Astrocyte (in vitro differentiated cells and primary cell): ENCODE measurements at regions not wholly inside any gene's neighbourhood (a gene's known extent, or its start where the extent isn't known, plus 50 kb on each side); places are given as distances from the start of the nearest gene placed in this dataset.

Source experiments
- DNase-seq: peaks from one replicate; pipeline ENCODE4 v3.0.0-alpha.2; 2010; ENCODE audit warnings: low read depth
- FAIRE-seq: peaks from 2 replicates; lab custom pipeline; 2011; peaks lifted over from hg19 to GRCh38; lab: Jason Lieb, UNC
- H2AFZ ChIP-seq: 2 replicates; pipeline ENCODE4 v1.6.0; 2012; ENCODE audit warnings: low read depth, low read length, inconsistent platforms
- H3K27ac ChIP-seq: 2 replicates; pipeline ENCODE4 v1.5.1; 2011; ENCODE audit warnings: low read depth, low read length, inconsistent platforms
- H3K27me3 ChIP-seq: 2 replicates; pipeline ENCODE4 v1.6.0; 2011; ENCODE audit warnings: low read length, inconsistent platforms; ENCODE audit not compliant: insufficient read depth
- H3K36me3 ChIP-seq: 2 replicates; pipeline ENCODE4 v1.5.1; 2011; ENCODE audit warnings: low read length, inconsistent platforms; ENCODE audit not compliant: insufficient read depth
- H3K4me1 ChIP-seq: 2 replicates; pipeline ENCODE4 v1.5.1; 2011; ENCODE audit warnings: low read length, inconsistent platforms; ENCODE audit not compliant: insufficient read depth
- H3K4me2 ChIP-seq: 2 replicates; pipeline ENCODE4 v1.6.0; 2012; ENCODE audit warnings: low read length, inconsistent platforms
- H3K4me3 ChIP-seq: 2 replicates; pipeline ENCODE4 v1.5.1; 2011; ENCODE audit warnings: low read depth, mild to moderate bottlenecking, low read length, inconsistent platforms; ENCODE audit not compliant: insufficient read depth
- H3K79me2 ChIP-seq: 2 replicates; pipeline ENCODE4 v1.6.0; 2012; ENCODE audit warnings: mild to moderate bottlenecking, low read length, inconsistent platforms; ENCODE audit not compliant: insufficient read depth
- H3K9ac ChIP-seq: 2 replicates; pipeline ENCODE4 v1.6.0; 2012; ENCODE audit warnings: mild to moderate bottlenecking, low read length, inconsistent platforms
- H3K9me3 ChIP-seq: 2 replicates; pipeline ENCODE4 v1.5.1; 2012; ENCODE audit warnings: low read depth, mild to moderate bottlenecking, low read length, inconsistent platforms; ENCODE audit not compliant: insufficient read depth
- H4K20me1 ChIP-seq: 2 replicates; pipeline ENCODE4 v1.6.0; 2012; ENCODE audit warnings: low read length, inconsistent platforms; ENCODE audit not compliant: insufficient read depth
- H3K27ac Mint-ChIP-seq: one replicate; pipeline ENCODE4 v1.8.0; 2021; ENCODE audit warnings: mild to moderate bottlenecking, mixed read lengths; ENCODE audit not compliant: unreplicated experiment
- H3K27me3 Mint-ChIP-seq: one replicate; pipeline ENCODE4 v1.8.0; 2021; ENCODE audit warnings: low read depth, mixed read lengths; ENCODE audit not compliant: unreplicated experiment
- H3K36me3 Mint-ChIP-seq: one replicate; pipeline ENCODE4 v1.8.0; 2021; ENCODE audit warnings: low read depth, mixed read lengths; ENCODE audit not compliant: unreplicated experiment
- H3K4me1 Mint-ChIP-seq: one replicate; pipeline ENCODE4 v1.8.0; 2021; ENCODE audit warnings: low read depth, mixed read lengths; ENCODE audit not compliant: unreplicated experiment
- H3K4me3 Mint-ChIP-seq: one replicate; pipeline ENCODE4 v1.8.0; 2021; ENCODE audit warnings: mild to moderate bottlenecking, moderate library complexity, mixed read lengths; ENCODE audit not compliant: unreplicated experiment
- H3K9me3 Mint-ChIP-seq: one replicate; pipeline ENCODE4 v1.8.0; 2021; ENCODE audit warnings: mild to moderate bottlenecking, mixed read lengths; ENCODE audit not compliant: unreplicated experiment
- CTCF ChIP-seq: IDR thresholded peaks from 2 replicates; pipeline ENCODE4 v1.5.1; 2011; ENCODE audit warnings: low read depth, mild to moderate bottlenecking, inconsistent platforms, low read length, moderate library complexity; ENCODE audit not compliant: insufficient read depth
- EZH2 ChIP-seq: IDR thresholded peaks from 2 replicates; pipeline ENCODE4 v1.6.1; 2012; ENCODE audit warnings: mild to moderate bottlenecking, low read length, inconsistent platforms; ENCODE audit not compliant: insufficient read depth

GRCh38 chr2:71892896-71893295, 254.8 kb downstream of the CYP26B1 start:
- no peak for TF ChIP-seq CTCF
- no peak for TF ChIP-seq EZH2
- peaks cover 53% of the 10 kb centered on the region for H3K27me3 Mint-ChIP-seq

GRCh38 chr2:71892423-71892730, 255.3 kb downstream of the CYP26B1 start:
- FAIRE-seq (no peak), DNase-seq (no peak)
- Histone ChIP-seq H4K20me1 (no peaks in the 10 kb centered on the region), H3K27ac (no peak overlapping the region), H3K9me3 (no peaks in the 10 kb centered on the region), H2AFZ (no peak overlapping the region), H3K9ac (no peak overlapping the region), H3K79me2 (no peaks in the 10 kb centered on the region), H3K4me1 (no peaks in the 10 kb centered on the region), H3K27me3 (no peaks in the 10 kb centered on the region), H3K36me3 (no peaks in the 10 kb centered on the region), H3K4me2 (no peak overlapping the region), H3K4me3 (no peak overlapping the region)
- no peak for TF ChIP-seq EZH2
- TF ChIP-seq CTCF, result no peak
- Mint-ChIP-seq H3K27ac (no peak overlapping the region), H3K9me3 (peaks cover 8% of the 10 kb centered on the region), H3K36me3 (no peaks in the 10 kb centered on the region), H3K4me3 (no peak overlapping the region), H3K27me3 (peaks cover 52% of the 10 kb centered on the region), H3K4me1 (peaks cover 3% of the 10 kb centered on the region)

More at GRCh38 chr2:71892896-71893295, 254.8 kb downstream of the CYP26B1 start:
- H3K4me1 ChIP-seq, result no peaks in the 10 kb centered on the region
- H3K27me3 ChIP-seq, result peaks cover 2% of the 10 kb centered on the region
- Mint-ChIP-seq H3K4me3 (no peak overlapping the region), H3K36me3 (no peaks in the 10 kb centered on the region), H3K9me3 (peaks cover 4% of the 10 kb centered on the region), H3K27ac (no peak overlapping the region), H3K4me1 (peaks cover 3% of the 10 kb centered on the region)
- H4K20me1 ChIP-seq, result no peaks in the 10 kb centered on the region
- H3K27ac ChIP-seq, result no peak overlapping the region
- H3K79me2 ChIP-seq, result no peaks in the 10 kb centered on the region
- FAIRE-seq (no peak), DNase-seq (no peak)
- no peaks in the 10 kb centered on the region for H3K9me3 ChIP-seq
- no peak overlapping the region for H2AFZ ChIP-seq
- no peak overlapping the region for H3K4me2 ChIP-seq
- H3K36me3 ChIP-seq, result no peaks in the 10 kb centered on the region
- H3K4me3 ChIP-seq, result no peak overlapping the region
- H3K9ac ChIP-seq, result no peak overlapping the region

GRCh38 chr2:71891719-71892422, 255.8 kb downstream of the CYP26B1 start:
- DNase-seq, result no peak
- H3K4me3 Mint-ChIP-seq, result no peak overlapping the region
- Histone ChIP-seq H3K27me3 (no peaks in the 10 kb centered on the region), H3K27ac (no peak overlapping the region), H3K4me3 (no peak overlapping the region), H3K4me1 (no peaks in the 10 kb centered on the region), H3K4me2 (no peak overlapping the region), H3K9ac (no peak overlapping the region), H2AFZ (no peak overlapping the region), H3K36me3 (no peaks in the 10 kb centered on the region), H3K9me3 (no peaks in the 10 kb centered on the region), H4K20me1 (no peaks in the 10 kb centered on the region), H3K79me2 (no peaks in the 10 kb centered on the region)
- H3K27ac Mint-ChIP-seq, result no peak overlapping the region
- no peak for TF ChIP-seq EZH2
- H3K36me3 Mint-ChIP-seq, result no peaks in the 10 kb centered on the region
- H3K27me3 Mint-ChIP-seq, result peaks cover 53% of the 10 kb centered on the region
- peaks cover 3% of the 10 kb centered on the region for H3K4me1 Mint-ChIP-seq
- FAIRE-seq, result no peak
- H3K9me3 Mint-ChIP-seq, result peaks cover 12% of the 10 kb centered on the region
